ENCODE measurements at regions not wholly inside any gene's neighbourhood (a gene's known extent, or its start where the extent isn't known, plus 50 kb on each side); places are given as distances from the start of the nearest gene placed in this dataset.

DNA sequence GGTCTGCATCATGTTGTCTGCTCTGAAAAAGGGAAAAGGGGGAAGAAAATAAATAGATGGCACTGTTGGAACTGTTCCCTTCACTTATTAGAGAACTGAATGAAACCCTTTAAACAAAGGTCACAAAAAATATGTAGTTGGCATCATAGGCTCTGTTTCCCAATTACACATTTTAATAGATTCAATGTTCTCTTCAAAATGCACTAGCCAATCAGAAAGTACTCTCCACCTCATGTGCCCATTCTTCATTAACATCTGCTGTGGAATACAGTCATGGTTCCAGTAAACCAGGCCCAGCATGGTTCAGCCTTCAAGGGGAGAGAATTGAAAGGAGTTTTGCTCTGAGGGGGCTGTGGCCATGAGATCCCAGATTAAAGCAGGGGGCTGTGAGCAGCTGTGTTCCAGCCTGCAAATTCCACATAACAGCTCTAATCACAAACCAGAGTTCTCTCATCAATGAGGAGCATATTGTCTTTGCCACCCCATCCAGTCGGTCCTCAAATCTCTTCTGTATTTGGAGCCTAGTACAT lies 165.9 kb upstream of the CREB1 start:
- no peak overlapping the region for H2AFZ ChIP-seq (ENCODE audit: low read depth, low read length, severe bottlenecking)
- no peak overlapping the region for H3K4me3 ChIP-seq (ENCODE audit: insufficient read depth, low read length, poor library complexity, severe bottlenecking)
- no peaks in the 10 kb centered on the region for H3K79me2 ChIP-seq (ENCODE audit: insufficient read depth, low read length)
- H3F3A ChIP-seq (ENCODE audit: insufficient read depth) = no peaks in the 10 kb centered on the region
- no peaks in the 10 kb centered on the region for H3K9me3 ChIP-seq (ENCODE audit: insufficient read depth, low read length)
- H4K20me1 ChIP-seq (ENCODE audit: low read depth, low read length) = no peaks in the 10 kb centered on the region
- no peaks in the 10 kb centered on the region for H3K9me2 ChIP-seq (replicated peaks; ENCODE audit: insufficient read depth, low read length)
- no peak overlapping the region for H3K27ac ChIP-seq (ENCODE audit: low read depth, low read length)
- H3K36me3 ChIP-seq (ENCODE audit: low read length) = no peaks in the 10 kb centered on the region
- no peak overlapping the region for H3K9ac ChIP-seq (ENCODE audit: low read length)
- no peak overlapping the region for H3K4me2 ChIP-seq (ENCODE audit: low read depth, low read length, poor library complexity, severe bottlenecking)
- no peaks in the 10 kb centered on the region for H3K27me3 ChIP-seq (ENCODE audit: low read length)
- TF ChIP-seq, protein P1, sequence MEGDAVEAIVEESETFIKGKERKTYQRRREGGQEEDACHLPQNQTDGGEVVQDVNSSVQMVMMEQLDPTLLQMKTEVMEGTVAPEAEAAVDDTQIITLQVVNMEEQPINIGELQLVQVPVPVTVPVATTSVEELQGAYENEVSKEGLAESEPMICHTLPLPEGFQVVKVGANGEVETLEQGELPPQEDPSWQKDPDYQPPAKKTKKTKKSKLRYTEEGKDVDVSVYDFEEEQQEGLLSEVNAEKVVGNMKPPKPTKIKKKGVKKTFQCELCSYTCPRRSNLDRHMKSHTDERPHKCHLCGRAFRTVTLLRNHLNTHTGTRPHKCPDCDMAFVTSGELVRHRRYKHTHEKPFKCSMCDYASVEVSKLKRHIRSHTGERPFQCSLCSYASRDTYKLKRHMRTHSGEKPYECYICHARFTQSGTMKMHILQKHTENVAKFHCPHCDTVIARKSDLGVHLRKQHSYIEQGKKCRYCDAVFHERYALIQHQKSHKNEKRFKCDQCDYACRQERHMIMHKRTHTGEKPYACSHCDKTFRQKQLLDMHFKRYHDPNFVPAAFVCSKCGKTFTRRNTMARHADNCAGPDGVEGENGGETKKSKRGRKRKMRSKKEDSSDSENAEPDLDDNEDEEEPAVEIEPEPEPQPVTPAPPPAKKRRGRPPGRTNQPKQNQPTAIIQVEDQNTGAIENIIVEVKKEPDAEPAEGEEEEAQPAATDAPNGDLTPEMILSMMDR (IDR thresholded peaks at IDR 0.05; ENCODE audit: insufficient read depth, low read length, poor library complexity, severe bottlenecking) = no peak
- no peak for TF ChIP-seq EZH2phosphoT487 (conservative IDR thresholded peaks at IDR 0.05; ENCODE audit: low read length)

DNA sequence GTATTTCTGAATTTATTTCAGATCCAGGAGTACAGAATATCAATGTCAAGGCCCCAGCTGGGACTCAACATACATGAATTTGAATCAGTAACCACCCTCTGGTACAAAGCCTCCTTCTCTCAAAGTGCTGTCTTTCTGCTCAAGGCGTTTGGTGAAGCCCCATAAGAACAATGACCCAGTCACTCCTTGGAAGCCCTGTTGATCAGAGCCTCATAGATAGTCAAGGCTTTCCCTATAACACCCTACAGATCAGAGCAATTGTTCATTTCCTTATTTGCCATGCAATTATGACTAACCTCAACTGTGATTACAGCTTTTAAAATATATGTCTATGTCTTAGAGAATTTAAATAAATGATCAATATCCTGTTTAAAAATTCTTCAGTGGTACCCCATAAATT lies 159.1 kb upstream of the CREB1 start:
- Histone ChIP-seq H3K4me3 (ENCODE audit: insufficient read depth, low read length, poor library complexity, severe bottlenecking) (no peak overlapping the region), H3K27ac (ENCODE audit: low read depth, low read length) (no peak overlapping the region), H2AFZ (ENCODE audit: low read depth, low read length, severe bottlenecking) (no peak overlapping the region), H3K9me3 (ENCODE audit: insufficient read depth, low read length) (no peaks in the 10 kb centered on the region), H3K36me3 (ENCODE audit: low read length) (no peaks in the 10 kb centered on the region), H3K9ac (ENCODE audit: low read length) (no peak overlapping the region), H3K27me3 (ENCODE audit: low read length) (no peaks in the 10 kb centered on the region), H3K9me2 (replicated peaks; ENCODE audit: insufficient read depth, low read length) (no peaks in the 10 kb centered on the region), H4K20me1 (ENCODE audit: low read depth, low read length) (no peaks in the 10 kb centered on the region), H3F3A (ENCODE audit: insufficient read depth) (no peaks in the 10 kb centered on the region), H3K4me2 (ENCODE audit: low read depth, low read length, poor library complexity, severe bottlenecking) (no peak overlapping the region), H3K79me2 (ENCODE audit: insufficient read depth, low read length) (no peaks in the 10 kb centered on the region)
- TF ChIP-seq, protein P1 (IDR thresholded peaks at IDR 0.05; ENCODE audit: insufficient read depth, low read length, poor library complexity, severe bottlenecking) = no peak
- TF ChIP-seq EZH2phosphoT487 (conservative IDR thresholded peaks at IDR 0.05; ENCODE audit: low read length) = no peak

DNA sequence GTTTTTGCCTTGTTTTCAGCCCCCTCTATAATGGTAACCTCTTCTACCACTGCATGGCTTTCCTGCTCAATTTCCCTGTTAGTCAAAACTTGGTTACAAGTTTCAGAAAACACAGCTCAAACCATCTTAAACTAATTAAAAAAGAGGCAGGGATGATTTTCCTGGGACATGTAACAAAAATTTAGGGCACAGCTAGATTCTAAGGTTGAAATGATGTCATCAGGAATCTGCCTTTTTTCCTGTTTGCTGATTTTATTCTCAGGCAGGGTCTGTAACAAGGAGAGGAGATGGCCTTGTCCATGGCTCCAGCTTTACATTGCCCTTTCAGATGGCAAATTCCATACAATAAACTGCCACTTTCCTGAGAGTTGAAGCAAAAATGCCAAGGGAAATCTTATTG lies 157.9 kb upstream of the CREB1 start:
- no peak overlapping the region for H3K9ac ChIP-seq (ENCODE audit: low read length)
- TF ChIP-seq, protein P1 (IDR thresholded peaks at IDR 0.05; ENCODE audit: insufficient read depth, low read length, poor library complexity, severe bottlenecking) = no peak
- no peak for TF ChIP-seq EZH2phosphoT487 (conservative IDR thresholded peaks at IDR 0.05; ENCODE audit: low read length)
- H3K27me3 ChIP-seq (ENCODE audit: low read length) = no peaks in the 10 kb centered on the region
- no peaks in the 10 kb centered on the region for H3K9me2 ChIP-seq (replicated peaks; ENCODE audit: insufficient read depth, low read length)
- H3K4me3 ChIP-seq (ENCODE audit: insufficient read depth, low read length, poor library complexity, severe bottlenecking) = no peak overlapping the region
- H3K36me3 ChIP-seq (ENCODE audit: low read length) = no peaks in the 10 kb centered on the region
- H3K27ac ChIP-seq (ENCODE audit: low read depth, low read length) = no peak overlapping the region
- H3K9me3 ChIP-seq (ENCODE audit: insufficient read depth, low read length) = no peaks in the 10 kb centered on the region
- H3K4me2 ChIP-seq (ENCODE audit: low read depth, low read length, poor library complexity, severe bottlenecking) = no peak overlapping the region
- no peaks in the 10 kb centered on the region for H3K79me2 ChIP-seq (ENCODE audit: insufficient read depth, low read length)
- no peaks in the 10 kb centered on the region for H3F3A ChIP-seq (ENCODE audit: insufficient read depth)
- no peak overlapping the region for H2AFZ ChIP-seq (ENCODE audit: low read depth, low read length, severe bottlenecking)
- H4K20me1 ChIP-seq (ENCODE audit: low read depth, low read length) = no peaks in the 10 kb centered on the region

Data from SU-DHL-6 (cell line).